Adrenal gland (tissue), 9 donors: ENCODE measurements at regions not wholly inside any gene's neighbourhood (a gene's known extent, or its start where the extent isn't known, plus 50 kb on each side); places are given as distances from the start of the nearest gene placed in this dataset.

Source experiments
- DNase-seq, 7 donors: peaks; one replicate each; pipeline ENCODE4 v3.0.0-alpha.2; 2019 to 2020
- H3K27ac ChIP-seq, 5 donors: fragments of 200-600 bp; sonication (generic) in 4 of 5; 1 replicate in 3 of 5; 2 replicates in 2 of 5; pipeline versions ENCODE4 v1.5.1 to v1.8.0; 2016 to 2020; ENCODE audit warnings: mild to moderate bottlenecking in 1 of 5
- H3K27me3 ChIP-seq: fragments of 200-600 bp; 2 replicates; pipeline ENCODE4 v1.8.0; 2021
- H3K36me3 ChIP-seq, 2 donors: fragments of 200-600 bp; replicated peaks in 1 of 2; 1 replicate in 1 of 2; 2 replicates in 1 of 2; pipeline versions ENCODE4 v1.5.1 to v1.8.0; 2018 to 2022
- H3K4me1 ChIP-seq, 2 donors: fragments of 200-600 bp; replicated peaks in 1 of 2; 1 replicate in 1 of 2; 2 replicates in 1 of 2; pipeline versions ENCODE4 v1.5.1 to v1.8.0; 2018 to 2021
- H3K4me3 ChIP-seq, 4 donors: fragments of 200-600 bp; sonication (generic) in 3 of 4; one replicate each; pipeline ENCODE4 v1.5.1; 2016 to 2018
- H3K9me3 ChIP-seq, 3 donors: fragments of 200-600 bp; sonication (generic) in 1 of 3; replicated peaks in 1 of 3; 1 replicate in 2 of 3; 2 replicates in 1 of 3; pipeline versions ENCODE4 v1.5.1 to v1.8.0; 2016 to 2021
- POLR2A ChIP-seq, 2 donors: fragments of 450-650 bp; IDR thresholded peaks; one replicate each; pipeline ENCODE4 v1.6.1; 2017; ENCODE audit warnings: antibody characterized with exemption in 2 of 2, mild to moderate bottlenecking in 2 of 2, moderate library complexity in 1 of 2
- WGBS, 4 donors: extraction: QIAGEN DNeasy Blood & Tissue Kit in 2 of 4; methylation state at CpG; one replicate each; pipeline versions ENCODE4 v1.1.5 to v1.1.7; 2013 to 2017; 5-methylcytosine and 5-hydroxymethylcytosine counted together
- intact Hi-C, 2 donors: fragments of 100-400 bp; cut with DNase I; formaldehyde crosslinking; loops; one replicate each; pipeline versions ENCODE4 v1.14.1 to v1.15.0; 2022 to 2023
- TF ChIP-seq, protein P1 (sequence below), 6 experiments: fragments of 450-650 bp in 4 of 6; fragments of 200-600 bp in 2 of 6; sonication (generic) in 1 of 6; IDR thresholded peaks; 1 replicate in 5 of 6; 2 replicates in 1 of 6; pipeline versions ENCODE4 v1.5.1 to v1.8.0; 2016 to 2021; ENCODE audit warnings: antibody characterized with exemption in 6 of 6, mild to moderate bottlenecking in 2 of 6, moderate library complexity in 1 of 6
- donor health status: healthy with polysubstance abuse.
- donor health status: Bipolar disorder and iron deficiency.
- donor health status: DM: yes; HTN: yes; CAD: no.
- donor health status: DM: no; HTN: no; CAD: no.
- donor health status: DM: no; HTN: no; CAD: no.

DNA sequence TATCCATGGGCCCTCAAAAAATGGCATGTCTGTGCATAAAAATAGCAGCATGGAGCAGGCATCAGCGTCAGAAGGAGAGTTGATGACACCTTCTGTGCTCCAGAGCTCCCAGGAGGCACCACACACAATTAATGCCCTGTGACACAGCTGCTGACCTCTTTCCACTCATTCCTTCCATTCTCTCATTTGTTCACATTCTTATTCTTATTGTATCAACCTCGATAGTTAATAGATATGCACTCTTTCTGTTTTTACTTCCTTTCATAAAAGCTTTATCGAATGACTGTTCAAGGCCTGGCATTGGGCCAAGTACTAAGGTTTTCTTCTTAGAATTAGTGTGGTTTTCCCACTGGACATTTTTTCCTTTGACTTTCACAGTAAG is 266.0 kb upstream of the MTNR1B start:
- no peaks in the 10 kb centered on the region for H3K4me1 ChIP-seq
- no peak overlapping the region for H3K27ac ChIP-seq
- H3K4me3 ChIP-seq: no peak overlapping the region
- H3K9me3 ChIP-seq: no peaks in the 10 kb centered on the region
- TF ChIP-seq, protein P1, sequence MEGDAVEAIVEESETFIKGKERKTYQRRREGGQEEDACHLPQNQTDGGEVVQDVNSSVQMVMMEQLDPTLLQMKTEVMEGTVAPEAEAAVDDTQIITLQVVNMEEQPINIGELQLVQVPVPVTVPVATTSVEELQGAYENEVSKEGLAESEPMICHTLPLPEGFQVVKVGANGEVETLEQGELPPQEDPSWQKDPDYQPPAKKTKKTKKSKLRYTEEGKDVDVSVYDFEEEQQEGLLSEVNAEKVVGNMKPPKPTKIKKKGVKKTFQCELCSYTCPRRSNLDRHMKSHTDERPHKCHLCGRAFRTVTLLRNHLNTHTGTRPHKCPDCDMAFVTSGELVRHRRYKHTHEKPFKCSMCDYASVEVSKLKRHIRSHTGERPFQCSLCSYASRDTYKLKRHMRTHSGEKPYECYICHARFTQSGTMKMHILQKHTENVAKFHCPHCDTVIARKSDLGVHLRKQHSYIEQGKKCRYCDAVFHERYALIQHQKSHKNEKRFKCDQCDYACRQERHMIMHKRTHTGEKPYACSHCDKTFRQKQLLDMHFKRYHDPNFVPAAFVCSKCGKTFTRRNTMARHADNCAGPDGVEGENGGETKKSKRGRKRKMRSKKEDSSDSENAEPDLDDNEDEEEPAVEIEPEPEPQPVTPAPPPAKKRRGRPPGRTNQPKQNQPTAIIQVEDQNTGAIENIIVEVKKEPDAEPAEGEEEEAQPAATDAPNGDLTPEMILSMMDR (IDR thresholded peaks at IDR 0.05): no peak
- no peak for TF ChIP-seq POLR2A (IDR thresholded peaks at IDR 0.05)
- no peaks in the 10 kb centered on the region for H3K27me3 ChIP-seq
- peak in 1 of 7 donors; percentile 4 for DNase-seq
- H3K36me3 ChIP-seq: no peaks in the 10 kb centered on the region
- intact Hi-C loops: no loop called here
- 21 to 29% (median 24%) methylated on average over 3 of the region's 3 CpGs for WGBS, 4 donors

GRCh38 chr11:92707173-92707619 is 262.3 kb upstream of the MTNR1B start:
- H3K9me3 ChIP-seq: no peaks in the 10 kb centered on the region
- no peaks in the 10 kb centered on the region for H3K27me3 ChIP-seq
- no peak overlapping the region for H3K27ac ChIP-seq
- intact Hi-C loops: no loop called here
- no peaks in the 10 kb centered on the region for H3K4me1 ChIP-seq
- no peak overlapping the region for H3K4me3 ChIP-seq
- WGBS, 4 donors: 58 to 70% (median 67%) methylated on average over 3 of the region's 3 CpGs
- DNase-seq: no peak
- TF ChIP-seq POLR2A (IDR thresholded peaks at IDR 0.05): no peak
- TF ChIP-seq, protein P1 (IDR thresholded peaks at IDR 0.05): no peak
- no peaks in the 10 kb centered on the region for H3K36me3 ChIP-seq

GRCh38 chr11:92707665-92708064 is 261.8 kb upstream of the MTNR1B start:
- no peaks in the 10 kb centered on the region for H3K27me3 ChIP-seq
- intact Hi-C loops: no loop called here
- H3K4me1 ChIP-seq: no peaks in the 10 kb centered on the region
- H3K27ac ChIP-seq: no peak overlapping the region
- WGBS, 4 donors: 34 to 43% (median 37%) methylated on average over 1 of the region's 1 CpG
- no peak for DNase-seq
- TF ChIP-seq, protein P1 (IDR thresholded peaks at IDR 0.05): no peak
- TF ChIP-seq POLR2A (IDR thresholded peaks at IDR 0.05): no peak
- no peaks in the 10 kb centered on the region for H3K9me3 ChIP-seq
- no peak overlapping the region for H3K4me3 ChIP-seq
- no peaks in the 10 kb centered on the region for H3K36me3 ChIP-seq

GRCh38 chr11:92709329-92709728 is 260.1 kb upstream of the MTNR1B start:
- H3K4me1 ChIP-seq: no peaks in the 10 kb centered on the region
- DNase-seq: no peak
- H3K27ac ChIP-seq: no peak overlapping the region
- TF ChIP-seq POLR2A (IDR thresholded peaks at IDR 0.05): no peak
- TF ChIP-seq, protein P1 (IDR thresholded peaks at IDR 0.05): no peak
- H3K36me3 ChIP-seq: no peaks in the 10 kb centered on the region
- H3K4me3 ChIP-seq: no peak overlapping the region
- intact Hi-C loops: no loop called here
- WGBS, 4 donors: 80 to 93% (median 88%) methylated on average over 4 of the region's 4 CpGs
- H3K9me3 ChIP-seq: no peaks in the 10 kb centered on the region
- no peaks in the 10 kb centered on the region for H3K27me3 ChIP-seq
